SK-N-SH (cell line): ENCODE measurements at regions not wholly inside any gene's neighbourhood (a gene's known extent, or its start where the extent isn't known, plus 50 kb on each side); places are given as distances from the start of the nearest gene placed in this dataset.
A peak's percentile ranks its signal among the peaks of the same experiment; 100 is the strongest.

Experiments
- CTCF ChIA-PET: fragments of 300-600, 350-600 bp; formaldehyde crosslinking; extraction: SDS; loops from one replicate; lab custom pipeline; 2021; lab: Yijun Ruan, JAX
- POLR2A ChIA-PET: fragments of 350-600 bp; sonication (Branson Sonifier 250); formaldehyde crosslinking; extraction: SDS; loops from one replicate; lab custom pipeline; 2020; ENCODE audit warnings: antibody characterized with exemption, inconsistent platforms; lab: Yijun Ruan, JAX
- DNase-seq: peaks from one replicate; pipeline ENCODE4 v3.0.0; 2012
- H2AFZ ChIP-seq: fragments of 200-600 bp; sonication (generic); 2 replicates; pipeline ENCODE4 v1.8.1; 2016; ENCODE audit warnings: antibody characterized with exemption, mild to moderate bottlenecking, low read depth
- H3F3A ChIP-seq: fragments of 200-600 bp; sonication (generic); replicated peaks from 2 replicates; pipeline ENCODE3; 2016; ENCODE audit warnings: antibody characterized with exemption, mild to moderate bottlenecking; ENCODE audit not compliant: insufficient read depth
- H3K27ac ChIP-seq, 2 experiments: fragments of 200-500 bp in 1 of 2; fragments of 200-600 bp in 1 of 2; sonication (Bioruptor generic) in 1 of 2; sonication (generic), shearing (Covaris generic) in 1 of 2; 2 replicates each; pipeline versions ENCODE4 v1.5.1 to v1.6.1; 2014 to 2016; ENCODE audit warnings: low read depth in 2 of 2, inconsistent platforms in 1 of 2, low read length in 1 of 2, mild to moderate bottlenecking in 1 of 2, mixed read lengths in 1 of 2
- H3K27me3 ChIP-seq: fragments of 200-600 bp; sonication (generic), shearing (Covaris generic); 2 replicates; pipeline ENCODE4 v1.6.1; 2016; ENCODE audit warnings: mixed run types; ENCODE audit not compliant: insufficient read depth
- H3K36me3 ChIP-seq, 2 experiments: fragments of 200-500 bp in 1 of 2; fragments of 200-600 bp in 1 of 2; sonication (Bioruptor generic) in 1 of 2; sonication (generic) in 1 of 2; replicated peaks in 1 of 2; 2 replicates each; pipeline versions ENCODE3 to v1.5.1; 2014 to 2016; ENCODE audit warnings: low read length in 1 of 2, mild to moderate bottlenecking in 1 of 2; ENCODE audit not compliant: insufficient read depth in 2 of 2, control insufficient read depth in 1 of 2
- H3K4me1 ChIP-seq, 2 experiments: fragments of 200-500 bp in 1 of 2; fragments of 200-600 bp in 1 of 2; sonication (Bioruptor generic) in 1 of 2; sonication (generic), shearing (Covaris generic) in 1 of 2; 2 replicates each; pipeline versions ENCODE4 v1.5.1 to v1.6.1; 2014 to 2016; ENCODE audit warnings: low read depth in 1 of 2, low read length in 1 of 2, mixed run types in 1 of 2; ENCODE audit not compliant: insufficient read depth in 2 of 2, control insufficient read depth in 1 of 2
- H3K4me2 ChIP-seq: fragments of 200-600 bp; sonication (generic), shearing (Covaris generic); 2 replicates; pipeline ENCODE4 v1.6.1; 2017; ENCODE audit warnings: mixed run types
- H3K4me3 ChIP-seq, 2 experiments: fragments of 200-500 bp in 1 of 2; fragments of 200-600 bp in 1 of 2; sonication (Bioruptor generic) in 1 of 2; sonication (generic), shearing (Covaris generic) in 1 of 2; 2 replicates each; pipeline versions ENCODE4 v1.5.1 to v1.8.1; 2014 to 2016; ENCODE audit warnings: low read depth in 2 of 2, inconsistent platforms in 1 of 2, low read length in 1 of 2, mild to moderate bottlenecking in 1 of 2, mixed read lengths in 1 of 2, moderate library complexity in 1 of 2
- H3K79me2 ChIP-seq: fragments of 200-600 bp; sonication (generic); 2 replicates; pipeline ENCODE4 v1.8.1; 2017; ENCODE audit warnings: mild to moderate bottlenecking; ENCODE audit not compliant: insufficient read depth
- H3K9ac ChIP-seq: fragments of 200-600 bp; sonication (generic); 2 replicates; pipeline ENCODE4 v1.6.1; 2017; ENCODE audit warnings: mixed run types
- H3K9me2 ChIP-seq: fragments of 200-600 bp; sonication (generic); 2 replicates; pipeline ENCODE4 v1.6.1; 2017; ENCODE audit warnings: mixed run types
- H3K9me3 ChIP-seq: fragments of 200-600 bp; sonication (generic); 2 replicates; pipeline ENCODE4 v1.6.1; 2017; ENCODE audit warnings: mixed run types, mild to moderate bottlenecking, moderate library complexity
- H4K20me1 ChIP-seq: fragments of 200-600 bp; sonication (generic); 2 replicates; pipeline ENCODE4 v1.6.1; 2017; ENCODE audit warnings: mild to moderate bottlenecking, mixed run types; ENCODE audit not compliant: insufficient read depth
- CTCF ChIP-seq: fragments of 200-600 bp; sonication (generic); IDR thresholded peaks from 2 replicates; pipeline ENCODE4 v1.6.1; 2017; ENCODE audit warnings: antibody characterized with exemption, mild to moderate bottlenecking, moderate library complexity
- FOXJ3 ChIP-seq: sonication (generic); formaldehyde crosslinking; IDR thresholded peaks from 2 replicates; pipeline ENCODE4 v1.5.1; 2020; ENCODE audit warnings: mild to moderate bottlenecking, missing genetic modification reagents
- RCOR1 ChIP-seq: fragments of 150-350 bp; IDR thresholded peaks from 2 replicates; pipeline ENCODE4 v1.6.1; 2017; ENCODE audit warnings: antibody characterized with exemption, low read length
- SIN3A ChIP-seq: IDR thresholded peaks from 2 replicates; pipeline ENCODE4 v1.6.1; 2012; ENCODE audit warnings: low read depth, mild to moderate bottlenecking, low read length, moderate library complexity, borderline replicate concordance
- TCF12 ChIP-seq: IDR thresholded peaks from 2 replicates; pipeline ENCODE4 v1.4.0; 2012
- USF1 ChIP-seq: IDR thresholded peaks from 2 replicates; pipeline ENCODE4 v1.4.0; 2012; ENCODE audit warnings: low read depth, borderline replicate concordance
- YY1 ChIP-seq: IDR thresholded peaks from 2 replicates; pipeline ENCODE4 v1.4.0; 2012; ENCODE audit warnings: low read depth, mild to moderate bottlenecking
- WGBS: methylation state at CpG from one replicate; pipeline ENCODE4 v1.1.6; 2017; ENCODE audit warnings: low lambda C conversion rate; 5-methylcytosine and 5-hydroxymethylcytosine counted together
- TF ChIP-seq, protein P1 (sequence below): IDR thresholded peaks from 2 replicates; pipeline ENCODE4 v1.4.0; 2012; ENCODE audit warnings: low read depth

DNA sequence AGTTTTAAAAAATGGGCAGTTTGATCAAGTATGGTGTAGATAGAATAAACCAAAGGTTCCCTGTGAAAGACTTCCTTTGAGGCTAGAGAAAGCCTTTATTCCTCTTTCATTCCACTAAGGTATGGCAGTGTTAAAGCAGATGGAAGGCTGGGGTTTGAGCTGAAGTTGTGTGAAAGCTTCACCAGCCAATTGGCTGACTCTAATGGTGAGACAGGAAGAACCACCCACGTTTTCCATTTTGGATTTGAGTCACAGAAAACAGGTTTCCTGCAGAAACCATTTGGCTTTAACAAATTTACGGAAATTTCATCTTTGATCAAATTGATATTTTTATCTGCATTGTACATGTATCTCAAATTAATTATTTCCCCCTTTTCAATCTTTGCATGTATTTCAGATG, 455.0 kb downstream of the PCNX1 start (continued):
- TF ChIP-seq FOXJ3 (CRISPR knock-in tag) = no peak

- ChIA-PET CTCF (interaction anchor here (1.3 to 2.0 kb wide), 2 partner anchors 197 to 390 kb away, joined by 3 to 6 read pairs; no protein-coding TSS in a partner anchor), POLR2A (no interaction called here)
- no peak for DNase-seq
- Histone ChIP-seq H3K79me2 (peaks cover 97% of the 10 kb centered on the region), H3K9ac (no peak overlapping the region), H3F3A (no peaks in the 10 kb centered on the region), H3K4me3 (no peak overlapping the region), H4K20me1 (no peaks in the 10 kb centered on the region), H3K27ac (peak overlapping the region; percentile 50 to 72), H3K36me3 (no peaks in the 10 kb centered on the region), H2AFZ (peak overlapping the region; percentile 12; the same call in 1 of the 2 replicates), H3K27me3 (no peaks in the 10 kb centered on the region), H3K4me2 (0 out of 2 replicates have a peak overlapping the region, but pooled peaks have one; percentile 19), H3K9me2 (no peaks in the 10 kb centered on the region), H3K9me3 (no peaks in the 10 kb centered on the region), H3K4me1 (peaks cover 24 to 41% of the 10 kb centered on the region in 2 experiments)
- 78% methylated on average over 3 of the region's 3 CpGs for WGBS
- TF ChIP-seq YY1 (no peak), TCF12 (0 out of 2 replicates have a peak, but pooled peaks have one; percentile 3), SIN3A (no peak), CTCF (no peak), RCOR1 (no peak)
Measured at GRCh38 chr14:71362920-71363584, 455.8 kb downstream of the PCNX1 start.

- Histone ChIP-seq H4K20me1 (no peaks in the 10 kb centered on the region), H3K79me2 (peaks cover 85% of the 10 kb centered on the region), H3K36me3 (no peaks in the 10 kb centered on the region), H3K4me2 (peak overlapping the region; percentile 19; the same call in 1 of the 2 replicates), H2AFZ (no peak overlapping the region), H3F3A (no peaks in the 10 kb centered on the region), H3K4me1 (peaks cover 24 to 41% of the 10 kb centered on the region in 2 experiments), H3K4me3 (0 out of 4 replicates have a peak overlapping the region, but pooled peaks of 1 of the 2 experiments have one; percentile 23), H3K27ac (peak overlapping the region; percentile 50 to 72), H3K9me3 (no peaks in the 10 kb centered on the region), H3K9me2 (no peaks in the 10 kb centered on the region), H3K27me3 (no peaks in the 10 kb centered on the region), H3K9ac (no peak overlapping the region; the same call in 1 of the 2 replicates)
- DNase-seq = no peak
- ChIA-PET POLR2A (no interaction called here), CTCF (interaction anchor here (1.1 kb wide), 1 partner anchor 389 kb away, joined by 5 read pairs; no protein-coding TSS in a partner anchor)
- TF ChIP-seq, protein P1, sequence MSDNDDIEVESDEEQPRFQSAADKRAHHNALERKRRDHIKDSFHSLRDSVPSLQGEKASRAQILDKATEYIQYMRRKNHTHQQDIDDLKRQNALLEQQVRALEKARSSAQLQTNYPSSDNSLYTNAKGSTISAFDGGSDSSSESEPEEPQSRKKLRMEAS = no peak
- peak; percentile 51; the same call in 1 of the 2 replicates for TF ChIP-seq USF1
- 78% methylated on average over 8 of the region's 8 CpGs for whole genome bisulfite sequencing
Measured at GRCh38 chr14:71363946-71364925, 457.0 kb downstream of the PCNX1 start.
